ENCODE measurements at regions not wholly inside any gene's neighbourhood (a gene's known extent, or its start where the extent isn't known, plus 50 kb on each side); places are given as distances from the start of the nearest gene placed in this dataset.
"Not testable (repeated sequence)": the region's sequence is repeated elsewhere in the genome, so short reads cannot be mapped to it uniquely, and the experiment has no call there.

DNA sequence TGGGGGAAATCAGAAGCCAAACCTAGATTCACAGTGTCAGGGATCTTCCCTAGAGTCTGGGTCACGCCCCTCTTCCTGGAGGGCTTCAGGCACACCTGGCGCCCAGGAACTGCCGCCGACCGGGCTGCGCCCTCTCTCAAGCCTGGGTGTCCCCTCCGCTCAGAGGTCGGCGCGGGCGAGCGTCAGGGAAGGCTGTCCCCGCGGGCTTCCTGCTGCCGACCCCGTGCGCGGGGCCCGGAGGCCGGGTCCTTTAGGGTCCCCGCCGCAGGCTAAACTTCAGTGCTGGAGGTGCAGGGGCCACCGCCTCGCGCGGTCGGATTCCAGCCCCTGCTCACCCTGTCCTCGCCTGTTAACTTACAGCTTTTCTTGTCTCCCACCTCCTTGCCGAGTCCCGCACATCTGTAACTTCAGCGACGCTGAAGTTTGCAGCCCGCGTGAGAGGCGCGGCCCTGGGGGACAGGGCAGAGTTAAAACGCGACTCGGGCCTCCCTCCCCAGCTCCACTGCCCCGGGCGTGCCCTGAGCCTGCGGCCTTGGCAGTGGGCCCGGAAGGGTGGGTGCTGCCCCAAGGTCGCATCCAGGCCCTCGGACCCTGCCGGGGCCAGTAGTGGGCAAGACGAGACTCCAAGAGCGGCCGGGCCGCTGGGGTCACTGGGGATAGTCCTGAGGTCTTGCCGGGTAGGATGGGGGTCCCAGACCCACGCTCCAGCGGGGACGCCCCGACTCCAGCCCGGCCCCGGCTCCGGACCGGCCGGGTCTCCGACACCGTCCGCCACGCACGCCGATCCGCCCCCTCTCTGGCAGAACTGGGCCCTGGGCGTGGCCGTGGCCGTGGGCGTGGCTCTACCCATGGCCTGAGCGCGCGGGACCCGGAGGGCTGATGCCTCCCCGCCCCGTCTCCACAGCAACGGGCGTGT, 95.6 kb upstream of the ZNF98 start:
- no peaks in the 10 kb centered on the region for H3K9me3 ChIP-seq
- no peak overlapping the region for H3K27ac ChIP-seq
- no peaks in the 10 kb centered on the region for H3K4me1 ChIP-seq
- TF ChIP-seq, protein P1, sequence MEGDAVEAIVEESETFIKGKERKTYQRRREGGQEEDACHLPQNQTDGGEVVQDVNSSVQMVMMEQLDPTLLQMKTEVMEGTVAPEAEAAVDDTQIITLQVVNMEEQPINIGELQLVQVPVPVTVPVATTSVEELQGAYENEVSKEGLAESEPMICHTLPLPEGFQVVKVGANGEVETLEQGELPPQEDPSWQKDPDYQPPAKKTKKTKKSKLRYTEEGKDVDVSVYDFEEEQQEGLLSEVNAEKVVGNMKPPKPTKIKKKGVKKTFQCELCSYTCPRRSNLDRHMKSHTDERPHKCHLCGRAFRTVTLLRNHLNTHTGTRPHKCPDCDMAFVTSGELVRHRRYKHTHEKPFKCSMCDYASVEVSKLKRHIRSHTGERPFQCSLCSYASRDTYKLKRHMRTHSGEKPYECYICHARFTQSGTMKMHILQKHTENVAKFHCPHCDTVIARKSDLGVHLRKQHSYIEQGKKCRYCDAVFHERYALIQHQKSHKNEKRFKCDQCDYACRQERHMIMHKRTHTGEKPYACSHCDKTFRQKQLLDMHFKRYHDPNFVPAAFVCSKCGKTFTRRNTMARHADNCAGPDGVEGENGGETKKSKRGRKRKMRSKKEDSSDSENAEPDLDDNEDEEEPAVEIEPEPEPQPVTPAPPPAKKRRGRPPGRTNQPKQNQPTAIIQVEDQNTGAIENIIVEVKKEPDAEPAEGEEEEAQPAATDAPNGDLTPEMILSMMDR (IDR thresholded peaks at IDR 0.05) = no peak
- no peak overlapping the region for H3K9ac ChIP-seq (ENCODE audit: low read depth in 2 of 2, low read length in 2 of 2)
- H3K4me3 ChIP-seq = no peak overlapping the region
- DNase-seq = no peak
- intact Hi-C loops (cut with DNase I) = no loop called here
- H3K36me3 ChIP-seq = no peaks in the 10 kb centered on the region
- H3K27me3 ChIP-seq = no peaks in the 10 kb centered on the region

DNA sequence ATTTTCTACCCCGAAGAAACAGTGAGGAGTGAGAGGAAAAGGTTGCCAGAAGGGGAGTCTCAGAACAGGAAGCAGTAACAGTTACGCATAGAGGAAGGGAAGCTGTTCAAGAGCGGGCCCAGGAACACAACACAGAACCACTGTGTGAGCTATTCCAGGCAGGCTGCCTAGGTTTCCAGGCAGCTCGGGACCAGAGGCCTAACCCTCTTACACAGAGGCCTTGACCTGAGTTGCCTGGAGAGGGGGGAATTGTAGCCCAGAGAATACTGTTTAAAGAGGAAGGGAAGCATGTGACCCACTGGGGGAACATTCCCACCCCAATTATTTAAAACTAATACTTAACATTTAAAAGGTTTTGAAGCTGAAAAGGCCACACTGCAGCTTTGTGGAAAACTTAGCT, 93.3 kb upstream of the ZNF98 start:
- Histone ChIP-seq H3K4me1 (no peaks in the 10 kb centered on the region), H3K27ac (no peak overlapping the region), H3K9ac (ENCODE audit: low read depth in 2 of 2, low read length in 2 of 2) (no peak overlapping the region), H3K27me3 (no peaks in the 10 kb centered on the region), H3K9me3 (no peaks in the 10 kb centered on the region), H3K4me3 (no peak overlapping the region), H3K36me3 (no peaks in the 10 kb centered on the region)
- intact Hi-C loops (cut with DNase I) = no loop called here
- no peak for DNase-seq
- TF ChIP-seq, protein P1 (IDR thresholded peaks at IDR 0.05) = no peak

DNA sequence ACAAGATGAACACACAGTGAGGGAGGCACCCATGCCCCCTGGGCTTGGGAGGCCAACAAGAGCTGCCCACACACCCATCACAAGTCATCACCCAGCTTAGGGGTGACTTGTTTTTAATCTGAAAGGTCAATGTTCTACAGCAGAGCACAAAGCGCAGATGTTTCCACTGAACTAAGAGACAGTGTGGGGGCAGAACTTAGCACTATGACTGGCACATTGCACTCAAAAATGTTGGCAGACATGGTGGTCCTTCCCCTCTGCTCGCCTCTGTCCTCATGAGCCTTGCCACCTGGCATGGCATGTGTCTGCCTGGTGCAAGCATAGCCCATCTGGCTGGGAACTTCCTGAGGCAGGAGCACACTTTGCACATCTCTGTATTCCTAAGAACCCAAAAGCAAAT, 81.4 kb upstream of the ZNF98 start:
- Histone ChIP-seq H3K27me3 (no peaks in the 10 kb centered on the region), H3K9me3 (no peaks in the 10 kb centered on the region), H3K4me3 (no peak overlapping the region), H3K36me3 (no peaks in the 10 kb centered on the region), H3K27ac (no peak overlapping the region), H3K4me1 (no peaks in the 10 kb centered on the region), H3K9ac (ENCODE audit: low read depth in 2 of 2, low read length in 2 of 2) (no peak overlapping the region)
- TF ChIP-seq, protein P1 (IDR thresholded peaks at IDR 0.05) = no peak
- no peak for DNase-seq
- intact Hi-C loops (cut with DNase I) = no loop called here

DNA sequence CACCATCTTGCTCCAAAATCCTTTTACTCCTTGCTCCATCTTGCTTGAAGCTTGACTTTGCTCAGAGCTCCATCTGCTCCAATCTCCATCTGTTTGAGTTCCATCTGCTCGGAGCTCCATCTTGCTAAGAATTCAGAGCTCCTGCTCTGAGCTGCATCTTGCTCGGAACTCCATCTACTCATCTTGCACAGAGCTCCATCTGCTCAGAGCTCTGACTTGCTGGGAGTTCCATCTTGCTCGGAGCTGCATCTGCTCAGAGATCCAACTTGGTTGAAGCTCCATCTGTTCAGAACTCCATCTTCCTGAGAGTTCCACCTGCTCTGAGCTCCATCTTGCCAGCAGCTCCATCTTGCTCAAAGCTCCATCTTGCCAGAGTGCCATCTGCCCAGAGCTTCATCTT, 80.6 kb upstream of the ZNF98 start:
- Histone ChIP-seq H3K4me3 (no peak overlapping the region), H3K9ac (ENCODE audit: low read depth in 2 of 2, low read length in 2 of 2) (no peak overlapping the region), H3K4me1 (no peaks in the 10 kb centered on the region), H3K36me3 (no peaks in the 10 kb centered on the region), H3K9me3 (no peaks in the 10 kb centered on the region), H3K27me3 (no peaks in the 10 kb centered on the region), H3K27ac (no peak overlapping the region)
- TF ChIP-seq, protein P1 (IDR thresholded peaks at IDR 0.05) = no peak
- intact Hi-C loops (cut with DNase I) = no loop called here
- DNase-seq = no peak

DNA sequence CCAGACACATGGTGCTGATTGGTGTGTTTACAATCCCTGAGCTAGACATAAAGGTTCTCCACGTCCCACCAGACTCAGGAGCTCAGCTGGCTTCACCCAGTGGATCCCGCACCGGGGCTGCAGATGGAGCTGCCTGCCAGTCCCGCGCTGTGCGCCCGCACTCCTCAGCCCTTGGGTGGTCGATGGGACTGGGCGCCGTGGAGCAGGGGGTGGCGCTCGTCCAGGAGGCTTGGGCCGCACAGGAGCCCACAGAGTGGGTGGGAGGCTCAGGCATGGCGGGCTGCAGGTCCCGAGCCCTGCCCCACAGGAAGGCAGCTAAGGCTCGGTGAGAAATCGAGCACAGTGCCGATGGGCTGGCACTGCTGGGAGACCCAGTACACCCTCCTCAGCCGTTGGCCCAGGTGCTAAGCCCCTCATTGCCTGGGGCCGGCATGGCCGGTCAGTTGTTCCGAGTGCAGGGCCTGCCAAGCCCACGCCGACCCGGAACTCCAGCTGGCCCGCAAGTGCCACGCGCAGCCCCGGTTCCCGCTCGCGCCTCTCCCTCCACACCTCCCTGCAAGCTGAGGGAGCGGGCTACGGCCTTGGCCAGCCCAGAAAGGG, 76.8 kb upstream of the ZNF98 start:
- H3K27ac ChIP-seq; H3K36me3 ChIP-seq; H3K4me3 ChIP-seq; H3K27me3 ChIP-seq; DNase-seq; H3K9ac ChIP-seq (ENCODE audit: low read depth in 2 of 2, low read length in 2 of 2); intact Hi-C loops (cut with DNase I); H3K9me3 ChIP-seq; H3K4me1 ChIP-seq: not testable (repeated sequence)

DNA sequence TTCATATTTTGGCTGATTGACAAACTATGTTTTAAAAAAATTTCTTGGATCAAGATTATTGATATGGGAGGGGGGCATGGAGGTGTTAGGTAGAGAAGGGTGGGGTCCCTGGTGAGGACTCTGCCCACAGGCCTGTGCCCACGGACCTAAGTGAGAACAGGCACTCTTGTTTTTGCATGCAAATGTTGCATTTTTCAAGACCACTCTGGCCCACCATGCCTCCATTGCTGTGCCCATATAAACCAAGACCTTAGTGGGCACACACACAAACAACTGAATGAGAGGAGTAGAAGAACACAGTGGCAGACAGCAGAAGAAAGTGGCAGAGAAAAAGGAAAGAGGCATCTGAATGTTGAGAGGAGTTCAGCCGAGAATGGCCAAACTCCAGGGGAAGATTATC, 69.6 kb upstream of the ZNF98 start:
- H3K9me3 ChIP-seq = no peaks in the 10 kb centered on the region

DNA sequence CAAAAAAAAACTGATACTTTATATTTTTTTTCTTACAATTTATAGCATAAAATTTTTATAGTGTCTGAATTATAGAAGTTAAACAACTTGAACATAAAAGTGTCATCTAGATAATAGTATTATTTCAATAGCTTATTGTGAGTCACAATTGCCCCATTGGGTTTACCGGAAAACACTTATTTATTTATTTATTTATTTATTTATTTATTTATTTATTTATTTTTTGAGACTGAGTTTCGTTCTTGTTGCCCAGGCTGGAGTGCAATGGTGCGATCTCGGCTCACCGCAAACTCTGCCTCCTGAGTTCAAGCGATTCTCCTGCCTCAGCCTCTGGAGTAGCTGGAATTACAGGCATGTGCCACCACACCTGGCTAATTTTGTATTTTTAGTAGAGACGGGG, 61.4 kb upstream of the ZNF98 start:
- H3K4me1 ChIP-seq; DNase-seq; H3K27ac ChIP-seq; intact Hi-C loops (cut with DNase I); H3K36me3 ChIP-seq; H3K27me3 ChIP-seq; H3K9me3 ChIP-seq; H3K9ac ChIP-seq (ENCODE audit: low read depth in 2 of 2, low read length in 2 of 2); H3K4me3 ChIP-seq: not testable (repeated sequence)

More for the DNA sequence above, 69.6 kb upstream of the ZNF98 start:
- Histone ChIP-seq H3K4me3 (no peak overlapping the region), H3K36me3 (no peaks in the 10 kb centered on the region), H3K4me1 (no peaks in the 10 kb centered on the region), H3K9ac (ENCODE audit: low read depth in 2 of 2, low read length in 2 of 2) (no peak overlapping the region), H3K27me3 (no peaks in the 10 kb centered on the region), H3K27ac (no peak overlapping the region)
- no peak for DNase-seq
- intact Hi-C loops (cut with DNase I) = no loop called here
- TF ChIP-seq, protein P1 (IDR thresholded peaks at IDR 0.05) = no peak
